H1 (cell line): ENCODE measurements at regions not wholly inside any gene's neighbourhood (a gene's known extent, or its start where the extent isn't known, plus 50 kb on each side); places are given as distances from the start of the nearest gene placed in this dataset.

Experiments used
- CTCF ChIP-seq, 3 experiments: IDR thresholded peaks; 1 replicate in 2 of 3; 2 replicates in 1 of 3; pipeline versions ENCODE4 v1.5.1 to v1.6.1; 2011; ENCODE audit warnings: low read length in 3 of 3, mild to moderate bottlenecking in 3 of 3, inconsistent platforms in 2 of 3, low read depth in 1 of 3, moderate library complexity in 1 of 3; ENCODE audit not compliant: insufficient read depth in 1 of 3; ENCODE audit errors: control extremely low read depth in 1 of 3
- POLR2AphosphoS5 ChIP-seq: IDR thresholded peaks from 2 replicates; pipeline ENCODE4 v1.6.1; 2011; ENCODE audit warnings: low read depth, low read length
- RFX5 ChIP-seq: IDR thresholded peaks from 2 replicates; pipeline ENCODE4 v1.6.1; 2011; ENCODE audit warnings: low read depth, low read length, improper control_type of control experiment, borderline replicate concordance
- SIX5 ChIP-seq: IDR thresholded peaks from 2 replicates; pipeline ENCODE4 v1.6.1; 2011; ENCODE audit warnings: mild to moderate bottlenecking, low read depth, low read length
- ZNF274 ChIP-seq: IDR thresholded peaks from 2 replicates; pipeline ENCODE4 v1.7.0; 2012; ENCODE audit warnings: low read length, borderline replicate concordance; ENCODE audit errors: extremely low read depth

DNA sequence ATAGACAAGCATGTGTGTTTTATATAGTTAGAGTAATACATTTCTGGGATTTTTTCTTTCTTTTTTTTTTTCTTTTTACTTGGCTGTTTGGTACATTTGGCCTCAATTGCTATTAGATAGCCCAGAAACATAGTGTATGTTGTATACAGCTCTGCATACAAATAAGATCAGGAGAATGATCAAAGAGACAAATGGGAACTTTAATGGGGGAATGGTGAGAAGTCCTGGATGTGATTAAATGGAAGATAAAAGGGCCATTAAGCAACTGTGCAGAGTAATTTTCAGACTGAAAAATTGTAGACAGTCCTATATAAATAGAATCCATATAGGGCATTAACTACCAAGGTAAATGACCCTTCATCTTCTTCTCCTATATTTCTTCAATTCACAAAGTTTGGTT, 575.6 kb downstream of the EBF1 start:
- TF ChIP-seq POLR2AphosphoS5 (no peak), CTCF (IDR thresholded peaks at IDR 0.05; ENCODE audit: control extremely low read depth in 1 of 3, insufficient read depth in 1 of 3, low read depth in 1 of 3, low read length in 3 of 3) (no peak), RFX5 (no peak), ZNF274 (no peak), SIX5 (no peak)
